Cardiac fibroblast (primary cell): ENCODE measurements at regions not wholly inside any gene's neighbourhood (a gene's known extent, or its start where the extent isn't known, plus 50 kb on each side); places are given as distances from the start of the nearest gene placed in this dataset.
A peak's percentile ranks its signal among the peaks of the same experiment; 100 is the strongest.
"Not testable (repeated sequence)": the region's sequence is repeated elsewhere in the genome, so short reads cannot be mapped to it uniquely, and the experiment has no call there.

Source experiments
- DNase-seq, 2 donors: peaks; one replicate each; pipeline versions ENCODE4 v3.0.0 to v3.0.0-alpha.2; 2010; ENCODE audit warnings: low read depth in 2 of 2
- H3K4me3 ChIP-seq, 2 donors: replicated peaks in 1 of 2; 1 replicate in 1 of 2; 2 replicates in 1 of 2; pipeline ENCODE4 v1.5.1; 2011; ENCODE audit warnings: low read depth in 2 of 2, low read length in 2 of 2, mild to moderate bottlenecking in 2 of 2, moderate library complexity in 1 of 2
- CTCF ChIP-seq: IDR thresholded peaks from one replicate; pipeline ENCODE4 v1.5.1; 2011; ENCODE audit warnings: low read depth, mild to moderate bottlenecking, low read length, inconsistent platforms

GRCh38 chr1:222002503-222002902 is 260.6 kb upstream of the DUSP10 start:
- H3K4me3 ChIP-seq: no peak overlapping the region
- DNase-seq: no peak
- no peak for TF ChIP-seq CTCF

GRCh38 chr1:222000131-222000530 is 258.2 kb upstream of the DUSP10 start:
- TF ChIP-seq CTCF: no peak
- no peak overlapping the region for H3K4me3 ChIP-seq
- no peak for DNase-seq

GRCh38 chr1:221998781-221999180 is 256.9 kb upstream of the DUSP10 start:
- no peak for TF ChIP-seq CTCF
- H3K4me3 ChIP-seq: no peak overlapping the region
- peak; percentile 52 for DNase-seq

- no peak overlapping the region for H3K4me3 ChIP-seq
- TF ChIP-seq CTCF: no peak
- DNase-seq: peak; percentile 23 to 69
Observed at GRCh38 chr1:221998186-221998612, 256.3 kb upstream of the DUSP10 start.

GRCh38 chr1:221997012-221997411 is 255.1 kb upstream of the DUSP10 start:
- DNase-seq: peak; percentile 80 to 82
- not testable (repeated sequence) for H3K4me3 ChIP-seq

GRCh38 chr1:221994939-221995338 is 253.1 kb upstream of the DUSP10 start:
- DNase-seq: peak; percentile 77 to 86
- no peak overlapping the region for H3K4me3 ChIP-seq
- no peak for TF ChIP-seq CTCF

- TF ChIP-seq CTCF: no peak
- no peak overlapping the region for H3K4me3 ChIP-seq
- peak in 1 of 2 donors; percentile 74 for DNase-seq
Observed at GRCh38 chr1:221994274-221994698, 252.4 kb upstream of the DUSP10 start.
